ENCODE measurements at regions not wholly inside any gene's neighbourhood (a gene's known extent, or its start where the extent isn't known, plus 50 kb on each side); places are given as distances from the start of the nearest gene placed in this dataset.

DNA sequence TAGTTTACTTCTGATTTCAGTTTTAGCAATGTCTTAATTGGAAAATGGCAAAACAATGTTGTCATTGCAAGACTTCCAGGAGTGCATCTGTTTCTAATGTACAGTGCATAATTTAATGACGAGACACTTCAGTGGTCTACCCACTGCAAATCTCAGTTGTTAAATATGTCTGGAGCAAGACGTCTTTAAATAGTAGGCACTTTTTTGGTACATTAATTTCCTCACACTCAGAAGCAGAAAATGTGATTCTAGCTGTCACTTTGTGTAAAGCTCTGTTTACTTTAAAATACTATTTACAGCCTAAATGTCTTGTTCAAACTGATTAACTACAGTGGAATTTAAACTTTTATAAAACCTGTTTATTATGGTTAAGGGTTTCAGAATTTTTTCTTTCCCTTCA, 815.5 kb downstream of the TLE1 start:
- TF ChIP-seq JUND (IDR thresholded peaks at IDR 0.05; ENCODE audit: low read depth): no peak
- no peak for DNase-seq (ENCODE audit: low read depth in 1 of 2, low spot score in 1 of 2)
- in situ Hi-C loops (cut with HindIII; ENCODE audit: low pct_unique_long_range_greater_than_20kb, low sequenced_read_pairs): no loop called here

GRCh38 chr9:80871596-80871995, 817.8 kb downstream of the TLE1 start:
- in situ Hi-C loops (cut with HindIII; ENCODE audit: low pct_unique_long_range_greater_than_20kb, low sequenced_read_pairs): no loop called here
- DNase-seq (ENCODE audit: low read depth in 1 of 2, low spot score in 1 of 2): no peak
- TF ChIP-seq JUND (IDR thresholded peaks at IDR 0.05; ENCODE audit: low read depth): no peak

- DNase-seq (ENCODE audit: low read depth in 1 of 2, low spot score in 1 of 2): no peak
- in situ Hi-C loops (cut with HindIII; ENCODE audit: low pct_unique_long_range_greater_than_20kb, low sequenced_read_pairs): no loop called here
- no peak for TF ChIP-seq JUND (IDR thresholded peaks at IDR 0.05; ENCODE audit: low read depth)
Observed at GRCh38 chr9:80867731-80868130, 821.6 kb downstream of the TLE1 start.

GRCh38 chr9:80866576-80867227, 822.6 kb downstream of the TLE1 start:
- in situ Hi-C loops (cut with HindIII; ENCODE audit: low pct_unique_long_range_greater_than_20kb, low sequenced_read_pairs): no loop called here
- no peak for DNase-seq (ENCODE audit: low read depth in 1 of 2, low spot score in 1 of 2)
- TF ChIP-seq JUND (IDR thresholded peaks at IDR 0.05; ENCODE audit: low read depth): no peak

DNA sequence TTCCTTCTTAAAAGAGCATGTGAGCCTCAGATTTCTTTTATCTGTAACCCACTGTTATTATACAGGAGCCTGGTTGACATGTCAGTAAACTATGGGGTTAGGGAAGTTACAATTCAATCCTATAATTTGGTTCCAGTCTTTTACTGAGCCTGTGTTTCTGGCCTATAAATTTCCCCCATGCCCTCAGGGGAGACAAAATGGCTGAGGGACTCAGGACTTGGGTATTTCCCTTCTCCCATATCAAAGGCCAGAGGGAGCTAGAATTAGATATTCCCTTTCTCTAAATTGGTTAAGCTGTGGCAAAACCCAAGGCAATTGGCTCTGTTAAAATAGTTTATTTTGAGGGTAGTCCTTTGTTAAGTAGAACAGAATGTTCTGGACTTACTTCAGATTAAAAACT, 823.2 kb downstream of the TLE1 start:
- TF ChIP-seq JUND (IDR thresholded peaks at IDR 0.05; ENCODE audit: low read depth): no peak
- in situ Hi-C loops (cut with HindIII; ENCODE audit: low pct_unique_long_range_greater_than_20kb, low sequenced_read_pairs): no loop called here
- DNase-seq (ENCODE audit: low read depth in 1 of 2, low spot score in 1 of 2): no peak

DNA sequence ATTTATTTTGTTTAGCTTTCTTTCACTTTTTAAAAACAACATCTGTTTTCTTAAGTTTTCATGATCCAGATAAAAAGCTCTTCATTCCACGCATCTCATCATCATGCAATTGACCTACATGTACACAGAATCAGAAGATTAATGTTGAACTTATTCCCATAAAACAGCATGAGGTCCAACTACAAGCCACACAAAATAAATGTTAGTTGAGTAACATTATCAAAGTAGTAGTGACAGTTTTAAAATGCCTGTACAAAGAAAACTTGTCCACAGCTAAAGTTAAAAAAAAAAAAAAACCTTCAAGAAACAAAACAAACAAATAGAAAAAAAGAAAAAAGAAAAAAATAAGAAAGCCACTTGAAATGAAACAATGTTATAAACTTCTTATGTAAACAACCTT, 846.3 kb downstream of the TLE1 start:
- no peak for DNase-seq (ENCODE audit: low read depth in 1 of 2, low spot score in 1 of 2)
- in situ Hi-C loops (cut with HindIII; ENCODE audit: low pct_unique_long_range_greater_than_20kb, low sequenced_read_pairs): no loop called here
- no peak for TF ChIP-seq JUND (IDR thresholded peaks at IDR 0.05; ENCODE audit: low read depth)

- in situ Hi-C loops (cut with HindIII; ENCODE audit: low pct_unique_long_range_greater_than_20kb, low sequenced_read_pairs): no loop called here
- no peak for DNase-seq (ENCODE audit: low read depth in 1 of 2, low spot score in 1 of 2)
- TF ChIP-seq JUND (IDR thresholded peaks at IDR 0.05; ENCODE audit: low read depth): no peak
Observed at GRCh38 chr9:80842389-80842788, 847.0 kb downstream of the TLE1 start.

- TF ChIP-seq JUND (IDR thresholded peaks at IDR 0.05; ENCODE audit: low read depth): no peak
- in situ Hi-C loops (cut with HindIII; ENCODE audit: low pct_unique_long_range_greater_than_20kb, low sequenced_read_pairs): no loop called here
- DNase-seq (ENCODE audit: low read depth in 1 of 2, low spot score in 1 of 2): no peak
Observed at GRCh38 chr9:80841888-80842287, 847.5 kb downstream of the TLE1 start.

DNA sequence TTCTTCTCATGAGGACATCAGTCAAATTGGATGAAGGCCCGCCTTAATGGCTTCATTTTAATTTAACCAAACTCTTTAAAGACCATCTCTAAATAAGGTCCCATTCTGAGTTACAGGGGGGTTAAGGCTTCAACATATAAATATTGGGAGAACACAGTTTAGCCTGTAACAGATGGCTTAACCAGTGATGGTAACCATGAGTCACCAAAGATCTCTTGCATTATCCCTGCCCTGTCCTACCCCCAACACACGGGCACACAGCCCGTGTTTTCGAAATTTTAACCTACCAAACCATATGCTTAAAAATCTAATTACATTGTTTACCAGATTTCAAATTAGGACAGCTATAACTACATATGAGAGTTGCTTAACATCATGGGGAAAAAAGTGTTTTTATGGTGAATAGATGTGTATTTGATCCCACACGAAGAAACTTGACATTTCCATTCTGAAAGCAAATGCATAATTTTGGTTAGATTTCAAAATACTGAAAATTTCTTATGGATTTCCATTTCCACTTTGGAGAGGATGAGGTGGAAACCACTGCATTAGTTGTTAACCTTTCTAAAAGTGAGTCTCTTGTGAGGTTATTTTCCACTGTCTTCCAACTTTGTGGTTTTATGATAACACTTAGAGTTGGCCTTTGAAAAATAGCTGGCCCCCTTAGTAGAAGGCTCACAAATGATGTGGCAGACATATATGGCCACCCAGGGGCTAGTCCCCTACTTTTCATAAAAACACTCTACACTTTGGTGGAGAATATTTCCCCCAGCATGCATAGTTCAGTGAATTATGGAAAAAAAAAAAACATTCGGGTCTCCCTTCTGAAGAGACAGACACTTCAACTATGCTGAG, 849.3 kb downstream of the TLE1 start:
- in situ Hi-C loops (cut with HindIII; ENCODE audit: low pct_unique_long_range_greater_than_20kb, low sequenced_read_pairs): no loop called here
- no peak for TF ChIP-seq JUND (IDR thresholded peaks at IDR 0.05; ENCODE audit: low read depth)
- DNase-seq (ENCODE audit: low read depth in 1 of 2, low spot score in 1 of 2): no peak

GRCh38 chr9:80836013-80836412, 853.3 kb downstream of the TLE1 start:
- DNase-seq (ENCODE audit: low read depth in 1 of 2, low spot score in 1 of 2): no peak
- TF ChIP-seq JUND (IDR thresholded peaks at IDR 0.05; ENCODE audit: low read depth): no peak
- in situ Hi-C loops (cut with HindIII; ENCODE audit: low pct_unique_long_range_greater_than_20kb, low sequenced_read_pairs): no loop called here

DNA sequence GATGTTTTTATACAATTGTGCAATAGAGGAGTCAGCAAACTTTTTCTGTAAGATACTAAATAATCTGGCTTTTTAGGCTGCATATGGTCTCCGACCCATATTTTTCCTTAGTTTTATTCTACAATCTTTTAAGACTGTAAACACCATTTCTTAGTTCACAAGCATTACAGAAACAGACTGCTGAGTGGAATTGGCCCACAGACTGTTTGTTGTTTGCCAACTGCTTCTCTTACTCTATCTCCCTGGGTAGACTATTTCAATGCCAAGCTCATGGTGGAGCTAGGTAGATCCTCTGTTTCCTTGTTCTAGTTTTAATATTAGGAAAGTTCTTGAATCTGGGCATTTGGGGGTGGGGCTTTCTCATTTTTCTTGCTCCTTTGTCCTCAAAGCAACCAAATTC, 857.6 kb downstream of the TLE1 start:
- in situ Hi-C loops (cut with HindIII; ENCODE audit: low pct_unique_long_range_greater_than_20kb, low sequenced_read_pairs): no loop called here
- TF ChIP-seq JUND (IDR thresholded peaks at IDR 0.05; ENCODE audit: low read depth): no peak
- no peak for DNase-seq (ENCODE audit: low read depth in 1 of 2, low spot score in 1 of 2)

GRCh38 chr9:80811656-80812055, 877.7 kb downstream of the TLE1 start:
- in situ Hi-C loops (cut with HindIII; ENCODE audit: low pct_unique_long_range_greater_than_20kb, low sequenced_read_pairs): no loop called here
- TF ChIP-seq JUND (IDR thresholded peaks at IDR 0.05; ENCODE audit: low read depth): no peak
- no peak for DNase-seq (ENCODE audit: low read depth in 1 of 2, low spot score in 1 of 2)

DNA sequence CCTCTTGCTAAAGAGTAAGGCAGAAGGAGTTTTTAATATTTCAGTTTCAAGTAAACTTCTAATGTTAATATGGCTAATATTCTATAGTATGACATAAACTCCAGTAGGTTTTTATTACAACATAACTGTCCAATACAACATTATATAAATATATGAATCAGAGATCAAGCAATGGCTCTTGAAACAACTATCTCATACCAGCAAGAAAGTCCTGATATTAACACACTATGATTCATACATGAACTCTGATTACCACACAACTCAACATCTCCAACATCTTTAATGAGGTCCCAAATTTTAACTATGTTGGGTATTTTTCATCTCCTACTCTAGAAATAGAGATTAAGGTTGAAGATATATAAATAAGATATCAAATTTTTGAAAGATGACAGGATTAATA, 878.3 kb downstream of the TLE1 start:
- no peak for DNase-seq (ENCODE audit: low read depth in 1 of 2, low spot score in 1 of 2)
- no peak for TF ChIP-seq JUND (IDR thresholded peaks at IDR 0.05; ENCODE audit: low read depth)
- in situ Hi-C loops (cut with HindIII; ENCODE audit: low pct_unique_long_range_greater_than_20kb, low sequenced_read_pairs): no loop called here
